Mucosa of descending colon (tissue), 3 donors: ENCODE measurements at regions not wholly inside any gene's neighbourhood (a gene's known extent, or its start where the extent isn't known, plus 50 kb on each side); places are given as distances from the start of the nearest gene placed in this dataset.

Source experiments
- ATAC-seq: fragments of 200-7000 bp; cut with Tn5 transposase; one replicate; pipeline ENCODE4 v1.9.1; 2020; ENCODE audit warnings: mild to moderate bottlenecking, moderate library complexity
- DNase-seq, 3 donors: peaks; one replicate each; pipeline ENCODE4 v3.0.0-alpha.2; 2020
- H3K36me3 ChIP-seq: fragments of 200-600 bp; one replicate; pipeline ENCODE4 v1.8.0; 2021; ENCODE audit warnings: low read depth, mild to moderate bottlenecking
- H3K4me1 ChIP-seq: fragments of 200-600 bp; one replicate; pipeline ENCODE4 v1.8.0; 2021; ENCODE audit warnings: low read depth, mild to moderate bottlenecking
- H3K4me3 ChIP-seq: fragments of 200-600 bp; one replicate; pipeline ENCODE4 v1.8.0; 2021; ENCODE audit warnings: mild to moderate bottlenecking
- H3K9me3 ChIP-seq: fragments of 200-600 bp; one replicate; pipeline ENCODE4 v1.8.0; 2021; ENCODE audit warnings: mild to moderate bottlenecking
- CTCF ChIP-seq: fragments of 200-600 bp; IDR thresholded peaks from one replicate; pipeline ENCODE4 v1.8.0; 2022; ENCODE audit warnings: antibody characterized with exemption, mild to moderate bottlenecking
- intact Hi-C, 2 donors: fragments of 100-400 bp; cut with DNase I in 1 of 2; cut with micrococcal nuclease in 1 of 2; formaldehyde crosslinking; loops; one replicate each; pipeline versions ENCODE4 v1.11.0 to v1.11.1; 2022; cut with DNase I, micrococcal nuclease
- donor health status: DM: no; HTN: no; CAD: no; lungs with moderate emphysema.
- donor health status: DM: no; HTN: no; CAD: no.
- donor health status: DM: no; HTN: yes; CAD: no.

- H3K4me3 ChIP-seq: no peak overlapping the region
- intact Hi-C loops: no loop called here
- ATAC-seq (no peak), DNase-seq (no peak)
- no peaks in the 10 kb centered on the region for H3K36me3 ChIP-seq
- no peaks in the 10 kb centered on the region for H3K9me3 ChIP-seq
- H3K4me1 ChIP-seq: no peaks in the 10 kb centered on the region
- TF ChIP-seq CTCF: no peak
Measured at GRCh38 chrX:16319929-16320328, 152.6 kb downstream of the MAGEB17 start.

- ATAC-seq: no peak
- intact Hi-C loops: no loop called here
- Histone ChIP-seq H3K4me3 (no peak overlapping the region), H3K36me3 (no peaks in the 10 kb centered on the region), H3K4me1 (no peaks in the 10 kb centered on the region), H3K9me3 (no peaks in the 10 kb centered on the region)
- no peak for DNase-seq
- no peak for TF ChIP-seq CTCF
Measured at GRCh38 chrX:16320765-16321355, 153.6 kb downstream of the MAGEB17 start.

GRCh38 chrX:16333453-16333852 is 166.2 kb downstream of the MAGEB17 start:
- ATAC-seq: no peak
- H3K36me3 ChIP-seq: no peaks in the 10 kb centered on the region
- intact Hi-C loops: no loop called here

GRCh38 chrX:16335181-16335580 is 167.9 kb downstream of the MAGEB17 start:
- H3K36me3 ChIP-seq: no peaks in the 10 kb centered on the region
- H3K4me1 ChIP-seq: no peaks in the 10 kb centered on the region
- no peak for DNase-seq
- H3K9me3 ChIP-seq: no peaks in the 10 kb centered on the region
- no peak for TF ChIP-seq CTCF
- no peak for ATAC-seq
- H3K4me3 ChIP-seq: no peak overlapping the region
- intact Hi-C loops: no loop called here

More at GRCh38 chrX:16333453-16333852, 166.2 kb downstream of the MAGEB17 start:
- Histone ChIP-seq H3K4me1 (no peaks in the 10 kb centered on the region), H3K9me3 (no peaks in the 10 kb centered on the region), H3K4me3 (no peak overlapping the region)
- no peak for TF ChIP-seq CTCF
- DNase-seq: no peak

GRCh38 chrX:16347968-16348670 is 180.8 kb downstream of the MAGEB17 start:
- Histone ChIP-seq H3K36me3 (no peaks in the 10 kb centered on the region), H3K4me1 (no peaks in the 10 kb centered on the region), H3K9me3 (no peaks in the 10 kb centered on the region), H3K4me3 (no peak overlapping the region)
- no peak for TF ChIP-seq CTCF
- no peak for ATAC-seq
- intact Hi-C loops: no loop called here
- DNase-seq: no peak
